22Rv1 (cell line): ENCODE measurements at regions not wholly inside any gene's neighbourhood (a gene's known extent, or its start where the extent isn't known, plus 50 kb on each side); places are given as distances from the start of the nearest gene placed in this dataset.
A peak's percentile ranks its signal among the peaks of the same experiment; 100 is the strongest.

Experiments
- CTCF ChIP-seq: fragments of 450-650 bp; IDR thresholded peaks from 2 replicates; pipeline ENCODE4 v1.5.1; 2017; ENCODE audit warnings: mild to moderate bottlenecking
- ZFX ChIP-seq: fragments of 450-650 bp; IDR thresholded peaks from 2 replicates; pipeline ENCODE4 v1.6.1; 2017; ENCODE audit warnings: antibody characterized with exemption, borderline replicate concordance

- TF ChIP-seq CTCF (peak; percentile 78), ZFX (no peak)
Measured at GRCh38 chr11:114774599-114775361, 96.5 kb downstream of the NXPE2 start.
